Neural progenitor cell (in vitro differentiated cells): ENCODE measurements at regions not wholly inside any gene's neighbourhood (a gene's known extent, or its start where the extent isn't known, plus 50 kb on each side); places are given as distances from the start of the nearest gene placed in this dataset.

Experiments used
- EZH2 ChIP-seq: fragments of 200-600 bp; sonication (generic); IDR thresholded peaks from 2 replicates; pipeline ENCODE4 v1.6.1; 2017; ENCODE audit warnings: antibody characterized with exemption, mild to moderate bottlenecking, moderate library complexity
- TF ChIP-seq, protein P1 (sequence below): fragments of 200-600 bp; sonication (generic); IDR thresholded peaks from 2 replicates; pipeline ENCODE4 v1.5.1; 2017; ENCODE audit warnings: antibody characterized with exemption, mild to moderate bottlenecking

DNA sequence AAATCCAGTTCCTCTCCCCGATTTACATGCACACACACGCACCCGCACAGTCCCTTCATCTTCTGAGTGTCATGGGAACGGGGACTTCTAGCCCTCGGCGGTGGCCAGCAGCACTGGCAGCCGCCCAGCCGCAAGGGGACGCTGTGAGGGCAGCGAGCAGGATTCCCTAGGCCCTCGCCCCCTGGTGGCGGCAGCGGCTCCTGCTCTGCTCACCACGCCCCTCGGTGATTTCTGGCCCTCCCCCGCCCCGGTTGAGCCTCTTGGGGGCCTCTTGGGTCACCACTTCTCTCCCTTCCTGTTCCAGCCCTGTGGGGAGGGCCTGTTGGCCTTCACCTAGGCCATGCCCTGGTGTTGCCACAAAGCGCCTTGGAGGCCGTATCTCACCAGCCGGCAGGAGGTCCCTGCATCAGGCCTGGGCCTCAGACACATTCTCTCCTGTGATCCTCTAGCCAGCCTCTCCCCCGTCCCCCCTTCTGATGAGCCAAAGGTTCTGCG lies 75.2 kb upstream of the KSR1 start:
- TF ChIP-seq, protein P1, sequence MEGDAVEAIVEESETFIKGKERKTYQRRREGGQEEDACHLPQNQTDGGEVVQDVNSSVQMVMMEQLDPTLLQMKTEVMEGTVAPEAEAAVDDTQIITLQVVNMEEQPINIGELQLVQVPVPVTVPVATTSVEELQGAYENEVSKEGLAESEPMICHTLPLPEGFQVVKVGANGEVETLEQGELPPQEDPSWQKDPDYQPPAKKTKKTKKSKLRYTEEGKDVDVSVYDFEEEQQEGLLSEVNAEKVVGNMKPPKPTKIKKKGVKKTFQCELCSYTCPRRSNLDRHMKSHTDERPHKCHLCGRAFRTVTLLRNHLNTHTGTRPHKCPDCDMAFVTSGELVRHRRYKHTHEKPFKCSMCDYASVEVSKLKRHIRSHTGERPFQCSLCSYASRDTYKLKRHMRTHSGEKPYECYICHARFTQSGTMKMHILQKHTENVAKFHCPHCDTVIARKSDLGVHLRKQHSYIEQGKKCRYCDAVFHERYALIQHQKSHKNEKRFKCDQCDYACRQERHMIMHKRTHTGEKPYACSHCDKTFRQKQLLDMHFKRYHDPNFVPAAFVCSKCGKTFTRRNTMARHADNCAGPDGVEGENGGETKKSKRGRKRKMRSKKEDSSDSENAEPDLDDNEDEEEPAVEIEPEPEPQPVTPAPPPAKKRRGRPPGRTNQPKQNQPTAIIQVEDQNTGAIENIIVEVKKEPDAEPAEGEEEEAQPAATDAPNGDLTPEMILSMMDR = peak; percentile 75
- TF ChIP-seq EZH2 = no peak
